ENCODE measurements at regions not wholly inside any gene's neighbourhood (a gene's known extent, or its start where the extent isn't known, plus 50 kb on each side); places are given as distances from the start of the nearest gene placed in this dataset.
"Not testable (repeated sequence)": the region's sequence is repeated elsewhere in the genome, so short reads cannot be mapped to it uniquely, and the experiment has no call there.

GRCh38 chr13:88507909-88508308 lies 836.7 kb downstream of the SLITRK5 start:
- no peak overlapping the region for H3K9ac ChIP-seq (ENCODE audit: low read length)

GRCh38 chr13:88512993-88513392 lies 841.8 kb downstream of the SLITRK5 start:
- H2AFZ ChIP-seq (ENCODE audit: low read depth, low read length); H3K27me3 ChIP-seq (ENCODE audit: low read depth, low read length); H4K20me1 ChIP-seq (ENCODE audit: insufficient read depth, low read length); H3K27ac ChIP-seq (ENCODE audit: low read length); H3K4me2 ChIP-seq (ENCODE audit: low read length); H3K79me2 ChIP-seq (ENCODE audit: low read length); H3K36me3 ChIP-seq (replicated peaks; ENCODE audit: low read depth, low read length); H3K9me3 ChIP-seq (ENCODE audit: insufficient read depth, low read length); H3K4me1 ChIP-seq (ENCODE audit: low read length); H3K9ac ChIP-seq (ENCODE audit: low read length); H3K4me3 ChIP-seq (ENCODE audit: low read length): not testable (repeated sequence)

More at GRCh38 chr13:88507909-88508308, 836.7 kb downstream of the SLITRK5 start:
- no peak overlapping the region for H2AFZ ChIP-seq (ENCODE audit: low read depth, low read length)
- no peaks in the 10 kb centered on the region for H3K27me3 ChIP-seq (ENCODE audit: low read depth, low read length)
- H3K4me1 ChIP-seq (ENCODE audit: low read length): no peaks in the 10 kb centered on the region
- H3K4me2 ChIP-seq (ENCODE audit: low read length): no peak overlapping the region
- no peaks in the 10 kb centered on the region for H3K79me2 ChIP-seq (ENCODE audit: low read length)
- peaks cover 7% of the 10 kb centered on the region for H3K36me3 ChIP-seq (replicated peaks; ENCODE audit: low read depth, low read length)
- H4K20me1 ChIP-seq (ENCODE audit: insufficient read depth, low read length): no peaks in the 10 kb centered on the region
- TF ChIP-seq CTCF (IDR thresholded peaks at IDR 0.05; ENCODE audit: low read depth, low read length): no peak
- TF ChIP-seq EZH2phosphoT487 (IDR thresholded peaks at IDR 0.05; ENCODE audit: low read depth): no peak
- no peak overlapping the region for H3K4me3 ChIP-seq (ENCODE audit: low read length)
- H3K27ac ChIP-seq (ENCODE audit: low read length): no peak overlapping the region
- peaks cover 11% of the 10 kb centered on the region for H3K9me3 ChIP-seq (ENCODE audit: insufficient read depth, low read length)

- Histone ChIP-seq H3K4me2 (ENCODE audit: low read length) (no peak overlapping the region), H3K79me2 (ENCODE audit: low read length) (no peaks in the 10 kb centered on the region), H3K9me3 (ENCODE audit: insufficient read depth, low read length) (peaks cover 7% of the 10 kb centered on the region; the same call in 1 of the 2 replicates), H3K27me3 (ENCODE audit: low read depth, low read length) (no peaks in the 10 kb centered on the region), H3K4me3 (ENCODE audit: low read length) (no peak overlapping the region), H2AFZ (ENCODE audit: low read depth, low read length) (no peak overlapping the region), H3K36me3 (replicated peaks; ENCODE audit: low read depth, low read length) (peaks cover 3% of the 10 kb centered on the region), H4K20me1 (ENCODE audit: insufficient read depth, low read length) (no peaks in the 10 kb centered on the region), H3K27ac (ENCODE audit: low read length) (no peak overlapping the region), H3K4me1 (ENCODE audit: low read length) (no peaks in the 10 kb centered on the region), H3K9ac (ENCODE audit: low read length) (no peak overlapping the region)
- no peak for TF ChIP-seq CTCF (IDR thresholded peaks at IDR 0.05; ENCODE audit: low read depth, low read length)
- TF ChIP-seq EZH2phosphoT487 (IDR thresholded peaks at IDR 0.05; ENCODE audit: low read depth): no peak
These were observed 855.1 kb downstream of the SLITRK5 start for GRCh38 chr13:88526186-88526852.

GRCh38 chr13:88526853-88527215 lies 855.7 kb downstream of the SLITRK5 start:
- Histone ChIP-seq H3K27ac (ENCODE audit: low read length) (no peak overlapping the region), H3K9me3 (ENCODE audit: insufficient read depth, low read length) (peaks cover 3% of the 10 kb centered on the region; the same call in 1 of the 2 replicates), H3K36me3 (replicated peaks; ENCODE audit: low read depth, low read length) (peaks cover 3% of the 10 kb centered on the region), H3K9ac (ENCODE audit: low read length) (no peak overlapping the region), H4K20me1 (ENCODE audit: insufficient read depth, low read length) (no peaks in the 10 kb centered on the region), H3K79me2 (ENCODE audit: low read length) (no peaks in the 10 kb centered on the region), H3K4me1 (ENCODE audit: low read length) (no peaks in the 10 kb centered on the region), H3K4me3 (ENCODE audit: low read length) (no peak overlapping the region), H2AFZ (ENCODE audit: low read depth, low read length) (no peak overlapping the region), H3K4me2 (ENCODE audit: low read length) (no peak overlapping the region), H3K27me3 (ENCODE audit: low read depth, low read length) (no peaks in the 10 kb centered on the region)
- TF ChIP-seq CTCF (IDR thresholded peaks at IDR 0.05; ENCODE audit: low read depth, low read length): no peak
- TF ChIP-seq EZH2phosphoT487 (IDR thresholded peaks at IDR 0.05; ENCODE audit: low read depth): no peak

All from OCI-LY3 (cell line).